Activated T-cell treated with anti-CD3 and anti-CD28 coated beads, Interleukin-2, amount 50 U/mL, for 72 hours (primary cell): ENCODE measurements at regions not wholly inside any gene's neighbourhood (a gene's known extent, or its start where the extent isn't known, plus 50 kb on each side); places are given as distances from the start of the nearest gene placed in this dataset.

Experiments used
- ATAC-seq, 2 donors: fragments of 150-1000 bp; cut with Tn5 transposase; replicated peaks in 1 of 2; 2 replicates each; pipeline ENCODE4 v1.10.0; 2021; ENCODE audit warnings: moderate library complexity in 2 of 2, mild to moderate bottlenecking in 1 of 2
- DNase-seq, 2 donors: peaks; one replicate each; pipeline ENCODE4 v3.0.0; 2021 to 2022; ENCODE audit warnings: mixed read lengths in 1 of 2
- H3K27ac Mint-ChIP-seq: one replicate; pipeline ENCODE4 v1.8.0; 2022; ENCODE audit warnings: mild to moderate bottlenecking, moderate library complexity, mixed read lengths
- H3K27me3 Mint-ChIP-seq: one replicate; pipeline ENCODE4 v1.8.0; 2022; ENCODE audit warnings: low read depth, mixed read lengths
- H3K36me3 Mint-ChIP-seq, 2 donors: one replicate each; pipeline ENCODE4 v1.8.0; 2022; ENCODE audit warnings: mixed read lengths in 2 of 2, mild to moderate bottlenecking in 1 of 2; ENCODE audit not compliant: insufficient read depth in 2 of 2
- H3K4me1 Mint-ChIP-seq: one replicate; pipeline ENCODE4 v1.8.0; 2022; ENCODE audit warnings: low read depth, mixed read lengths
- H3K4me3 Mint-ChIP-seq, 2 donors: one replicate each; pipeline ENCODE4 v1.8.0; 2022; ENCODE audit warnings: mild to moderate bottlenecking in 2 of 2, mixed read lengths in 2 of 2, moderate library complexity in 2 of 2
- H3K9me3 Mint-ChIP-seq, 2 donors: one replicate each; pipeline ENCODE4 v1.8.0; 2022; ENCODE audit warnings: mixed read lengths in 2 of 2

GRCh38 chr16:7998789-7999453, 591.4 kb downstream of the TMEM114 start:
- Mint-ChIP-seq H3K27ac (no peak overlapping the region), H3K36me3 (peaks cover 0 to 3% of the 10 kb centered on the region in 2 donors), H3K4me3 (no peak overlapping the region), H3K4me1 (no peaks in the 10 kb centered on the region), H3K27me3 (no peaks in the 10 kb centered on the region), H3K9me3 (peaks cover 9 to 18% of the 10 kb centered on the region in 2 donors)
- DNase-seq (no peak), ATAC-seq (no peak)

GRCh38 chr16:7997966-7998365, 592.3 kb downstream of the TMEM114 start:
- H3K27me3 Mint-ChIP-seq: no peaks in the 10 kb centered on the region
- no peak overlapping the region for H3K27ac Mint-ChIP-seq
- H3K36me3 Mint-ChIP-seq: peaks cover 0 to 2% of the 10 kb centered on the region in 2 donors
- no peak overlapping the region for H3K4me3 Mint-ChIP-seq
- DNase-seq: no peak
- ATAC-seq: no peak
- H3K9me3 Mint-ChIP-seq: peaks cover 7 to 18% of the 10 kb centered on the region in 2 donors
- no peaks in the 10 kb centered on the region for H3K4me1 Mint-ChIP-seq

GRCh38 chr16:7992616-7993015, 597.7 kb downstream of the TMEM114 start:
- peaks cover 6 to 9% of the 10 kb centered on the region in 2 donors for H3K9me3 Mint-ChIP-seq
- H3K36me3 Mint-ChIP-seq: peaks cover 0 to 1% of the 10 kb centered on the region in 2 donors
- ATAC-seq: no peak
- H3K4me1 Mint-ChIP-seq: no peaks in the 10 kb centered on the region
- no peak overlapping the region for H3K4me3 Mint-ChIP-seq
- no peak for DNase-seq
- no peaks in the 10 kb centered on the region for H3K27me3 Mint-ChIP-seq
- H3K27ac Mint-ChIP-seq: no peak overlapping the region

- Mint-ChIP-seq H3K4me3 (no peak overlapping the region), H3K4me1 (no peaks in the 10 kb centered on the region), H3K9me3 (peaks cover 9 to 12% of the 10 kb centered on the region in 2 donors), H3K27me3 (no peaks in the 10 kb centered on the region), H3K36me3 (peaks cover 0 to 1% of the 10 kb centered on the region in 2 donors), H3K27ac (no peak overlapping the region)
- DNase-seq (no peak), ATAC-seq (no peak)
Measured at GRCh38 chr16:7990626-7991260, 599.6 kb downstream of the TMEM114 start.

GRCh38 chr16:7983676-7984075, 606.6 kb downstream of the TMEM114 start:
- no peak overlapping the region for H3K4me3 Mint-ChIP-seq
- peaks cover 4 to 7% of the 10 kb centered on the region in 2 donors for H3K9me3 Mint-ChIP-seq
- H3K27ac Mint-ChIP-seq: no peak overlapping the region
- ATAC-seq: no peak
- H3K4me1 Mint-ChIP-seq: no peaks in the 10 kb centered on the region
- no peaks in the 10 kb centered on the region for H3K36me3 Mint-ChIP-seq
- no peak for DNase-seq
- no peaks in the 10 kb centered on the region for H3K27me3 Mint-ChIP-seq

GRCh38 chr16:7980133-7980483, 610.2 kb downstream of the TMEM114 start:
- Mint-ChIP-seq H3K4me1 (no peaks in the 10 kb centered on the region), H3K36me3 (no peaks in the 10 kb centered on the region), H3K9me3 (peaks cover 1 to 2% of the 10 kb centered on the region in 2 donors), H3K27ac (no peak overlapping the region), H3K27me3 (no peaks in the 10 kb centered on the region), H3K4me3 (no peak overlapping the region)
- DNase-seq (no peak), ATAC-seq (no peak)

- no peak overlapping the region for H3K27ac Mint-ChIP-seq
- no peaks in the 10 kb centered on the region for H3K4me1 Mint-ChIP-seq
- no peak for DNase-seq
- no peaks in the 10 kb centered on the region for H3K36me3 Mint-ChIP-seq
- no peaks in the 10 kb centered on the region for H3K27me3 Mint-ChIP-seq
- no peak for ATAC-seq
- H3K4me3 Mint-ChIP-seq: no peak overlapping the region
- peaks cover 1 to 4% of the 10 kb centered on the region in 2 donors for H3K9me3 Mint-ChIP-seq
Measured at GRCh38 chr16:7979448-7980132, 610.7 kb downstream of the TMEM114 start.

GRCh38 chr16:7976563-7976962, 613.7 kb downstream of the TMEM114 start:
- H3K36me3 Mint-ChIP-seq: no peaks in the 10 kb centered on the region
- H3K9me3 Mint-ChIP-seq: peaks cover 1 to 7% of the 10 kb centered on the region in 2 donors
- DNase-seq (no peak), ATAC-seq (no peak)
- H3K27ac Mint-ChIP-seq: no peak overlapping the region
- H3K4me3 Mint-ChIP-seq: no peak overlapping the region
- no peaks in the 10 kb centered on the region for H3K4me1 Mint-ChIP-seq
- H3K27me3 Mint-ChIP-seq: no peaks in the 10 kb centered on the region

GRCh38 chr16:7976125-7976524, 614.2 kb downstream of the TMEM114 start:
- no peaks in the 10 kb centered on the region for H3K27me3 Mint-ChIP-seq
- DNase-seq (no peak), ATAC-seq (no peak)
- H3K4me1 Mint-ChIP-seq: no peaks in the 10 kb centered on the region
- H3K27ac Mint-ChIP-seq: no peak overlapping the region
- H3K36me3 Mint-ChIP-seq: no peaks in the 10 kb centered on the region
- H3K9me3 Mint-ChIP-seq: peaks cover 1 to 7% of the 10 kb centered on the region in 2 donors
- no peak overlapping the region for H3K4me3 Mint-ChIP-seq

- Mint-ChIP-seq H3K27me3 (no peaks in the 10 kb centered on the region), H3K4me1 (no peaks in the 10 kb centered on the region), H3K9me3 (peaks cover 4 to 6% of the 10 kb centered on the region in 2 donors), H3K4me3 (no peak overlapping the region), H3K27ac (no peak overlapping the region), H3K36me3 (peaks cover 1 to 2% of the 10 kb centered on the region in 2 donors)
- ATAC-seq (no peak), DNase-seq (no peak)
Measured at GRCh38 chr16:7967996-7968509, 622.3 kb downstream of the TMEM114 start.

GRCh38 chr16:7964744-7965143, 625.6 kb downstream of the TMEM114 start:
- ATAC-seq (no peak), DNase-seq (no peak)
- Mint-ChIP-seq H3K27me3 (no peaks in the 10 kb centered on the region), H3K4me3 (no peak overlapping the region), H3K36me3 (peaks cover 1 to 2% of the 10 kb centered on the region in 2 donors), H3K4me1 (no peaks in the 10 kb centered on the region), H3K9me3 (peaks cover 2 to 6% of the 10 kb centered on the region in 2 donors), H3K27ac (no peak overlapping the region)

- no peak overlapping the region for H3K27ac Mint-ChIP-seq
- no peaks in the 10 kb centered on the region for H3K4me1 Mint-ChIP-seq
- H3K27me3 Mint-ChIP-seq: no peaks in the 10 kb centered on the region
- peaks cover 0 to 4% of the 10 kb centered on the region in 2 donors for H3K36me3 Mint-ChIP-seq
- no peak overlapping the region for H3K4me3 Mint-ChIP-seq
- ATAC-seq: no peak
- peaks cover 2 to 4% of the 10 kb centered on the region in 2 donors for H3K9me3 Mint-ChIP-seq
- DNase-seq: no peak
Measured at GRCh38 chr16:7964167-7964566, 626.1 kb downstream of the TMEM114 start.

- H3K9me3 Mint-ChIP-seq: peaks cover 3 to 6% of the 10 kb centered on the region in 2 donors
- ATAC-seq: no peak
- H3K27me3 Mint-ChIP-seq: no peaks in the 10 kb centered on the region
- no peak overlapping the region for H3K27ac Mint-ChIP-seq
- no peak overlapping the region for H3K4me3 Mint-ChIP-seq
- no peaks in the 10 kb centered on the region for H3K4me1 Mint-ChIP-seq
- peaks cover 0 to 4% of the 10 kb centered on the region in 2 donors for H3K36me3 Mint-ChIP-seq
- DNase-seq: no peak
Measured at GRCh38 chr16:7962091-7962879, 628.0 kb downstream of the TMEM114 start.
